ENCODE measurements at regions not wholly inside any gene's neighbourhood (a gene's known extent, or its start where the extent isn't known, plus 50 kb on each side); places are given as distances from the start of the nearest gene placed in this dataset.
"Not testable (repeated sequence)": the region's sequence is repeated elsewhere in the genome, so short reads cannot be mapped to it uniquely, and the experiment has no call there.

- DNase-seq (ENCODE audit: low read depth, low spot score) = no peak
Measured at GRCh38 chr4:187125062-187125461, 401.4 kb upstream of the FAT1 start.

GRCh38 chr4:187127456-187127855, 403.8 kb upstream of the FAT1 start:
- no peak for DNase-seq (ENCODE audit: low read depth, low spot score)

GRCh38 chr4:187128222-187128621, 404.6 kb upstream of the FAT1 start:
- DNase-seq (ENCODE audit: low read depth, low spot score) = no peak

GRCh38 chr4:187128976-187129375, 405.3 kb upstream of the FAT1 start:
- no peak for DNase-seq (ENCODE audit: low read depth, low spot score)

GRCh38 chr4:187131826-187132225, 408.2 kb upstream of the FAT1 start:
- not testable (repeated sequence) for DNase-seq (ENCODE audit: low read depth, low spot score)

GRCh38 chr4:187135878-187136277, 412.2 kb upstream of the FAT1 start:
- DNase-seq (ENCODE audit: low read depth, low spot score) = no peak

GRCh38 chr4:187139141-187139540, 415.5 kb upstream of the FAT1 start:
- no peak for DNase-seq (ENCODE audit: low read depth, low spot score)

GRCh38 chr4:187141101-187141500, 417.4 kb upstream of the FAT1 start:
- DNase-seq (ENCODE audit: low read depth, low spot score) = no peak

GRCh38 chr4:187149229-187149945, 425.7 kb upstream of the FAT1 start:
- no peak for DNase-seq (ENCODE audit: low read depth, low spot score)

GRCh38 chr4:187157380-187157958, 433.8 kb upstream of the FAT1 start:
- DNase-seq (ENCODE audit: low read depth, low spot score) = no peak

- DNase-seq (ENCODE audit: low read depth, low spot score) = no peak
Measured at GRCh38 chr4:187158003-187158402, 434.3 kb upstream of the FAT1 start.

- DNase-seq (ENCODE audit: low read depth, low spot score) = no peak
Measured at GRCh38 chr4:187160486-187160885, 436.8 kb upstream of the FAT1 start.

- no peak for DNase-seq (ENCODE audit: low read depth, low spot score)
Measured at GRCh38 chr4:187166886-187167512, 443.3 kb upstream of the FAT1 start.

- DNase-seq (ENCODE audit: low read depth, low spot score) = no peak
Measured at GRCh38 chr4:187171706-187172339, 448.2 kb upstream of the FAT1 start.

GRCh38 chr4:187172340-187172761, 448.7 kb upstream of the FAT1 start:
- DNase-seq (ENCODE audit: low read depth, low spot score) = no peak

- DNase-seq (ENCODE audit: low read depth, low spot score) = no peak
Measured at GRCh38 chr4:187174749-187175148, 451.1 kb upstream of the FAT1 start.

GRCh38 chr4:187175197-187175596, 451.5 kb upstream of the FAT1 start:
- no peak for DNase-seq (ENCODE audit: low read depth, low spot score)

GRCh38 chr4:187176261-187176910, 452.7 kb upstream of the FAT1 start:
- DNase-seq (ENCODE audit: low read depth, low spot score) = no peak

GRCh38 chr4:187178084-187178483, 454.4 kb upstream of the FAT1 start:
- DNase-seq (ENCODE audit: low read depth, low spot score) = no peak

- DNase-seq (ENCODE audit: low read depth, low spot score) = no peak
Measured at GRCh38 chr4:187178587-187178986, 454.9 kb upstream of the FAT1 start.

- DNase-seq (ENCODE audit: low read depth, low spot score) = no peak
Measured at GRCh38 chr4:187179086-187180058, 455.7 kb upstream of the FAT1 start.
